Suprapubic skin (tissue), 3 donors: ENCODE measurements at regions not wholly inside any gene's neighbourhood (a gene's known extent, or its start where the extent isn't known, plus 50 kb on each side); places are given as distances from the start of the nearest gene placed in this dataset.

Experiments used
- EP300 ChIP-seq: sonication (generic); formaldehyde crosslinking; IDR thresholded peaks from one replicate; pipeline ENCODE4 v1.6.1; 2017; ENCODE audit warnings: antibody characterized with exemption
- POLR2A ChIP-seq, 2 donors: fragments of 450-650 bp; IDR thresholded peaks; one replicate each; pipeline ENCODE4 v1.6.1; 2017; ENCODE audit warnings: antibody characterized with exemption in 2 of 2, mild to moderate bottlenecking in 2 of 2, moderate library complexity in 2 of 2
- TF ChIP-seq, protein P1 (sequence below), 2 donors: fragments of 200-600 bp in 1 of 2; fragments of 450-650 bp in 1 of 2; sonication (generic) in 1 of 2; IDR thresholded peaks; one replicate each; pipeline ENCODE4 v1.5.1; 2016 to 2019; ENCODE audit warnings: antibody characterized with exemption in 2 of 2, mild to moderate bottlenecking in 1 of 2, moderate library complexity in 1 of 2

DNA sequence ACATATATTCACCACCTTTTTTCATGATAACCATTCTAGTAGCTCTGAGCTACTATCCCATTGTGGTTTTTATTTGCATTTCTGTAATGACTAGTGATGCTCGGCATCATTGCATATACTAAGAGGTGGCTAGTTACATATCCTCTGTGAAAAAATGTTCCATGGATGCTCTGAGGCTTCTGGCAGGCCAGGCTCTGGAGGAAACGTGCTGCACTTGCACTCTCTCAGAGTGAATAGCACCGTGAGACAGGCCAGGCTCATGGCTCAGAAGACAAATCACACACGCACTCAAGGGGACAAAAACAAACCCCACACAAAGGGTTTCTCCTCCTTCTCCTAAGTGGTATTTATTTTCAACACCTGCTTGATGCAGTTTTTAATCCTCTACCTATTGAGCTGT lies 1085.3 kb upstream of the CNTNAP5 start:
- TF ChIP-seq, protein P1, sequence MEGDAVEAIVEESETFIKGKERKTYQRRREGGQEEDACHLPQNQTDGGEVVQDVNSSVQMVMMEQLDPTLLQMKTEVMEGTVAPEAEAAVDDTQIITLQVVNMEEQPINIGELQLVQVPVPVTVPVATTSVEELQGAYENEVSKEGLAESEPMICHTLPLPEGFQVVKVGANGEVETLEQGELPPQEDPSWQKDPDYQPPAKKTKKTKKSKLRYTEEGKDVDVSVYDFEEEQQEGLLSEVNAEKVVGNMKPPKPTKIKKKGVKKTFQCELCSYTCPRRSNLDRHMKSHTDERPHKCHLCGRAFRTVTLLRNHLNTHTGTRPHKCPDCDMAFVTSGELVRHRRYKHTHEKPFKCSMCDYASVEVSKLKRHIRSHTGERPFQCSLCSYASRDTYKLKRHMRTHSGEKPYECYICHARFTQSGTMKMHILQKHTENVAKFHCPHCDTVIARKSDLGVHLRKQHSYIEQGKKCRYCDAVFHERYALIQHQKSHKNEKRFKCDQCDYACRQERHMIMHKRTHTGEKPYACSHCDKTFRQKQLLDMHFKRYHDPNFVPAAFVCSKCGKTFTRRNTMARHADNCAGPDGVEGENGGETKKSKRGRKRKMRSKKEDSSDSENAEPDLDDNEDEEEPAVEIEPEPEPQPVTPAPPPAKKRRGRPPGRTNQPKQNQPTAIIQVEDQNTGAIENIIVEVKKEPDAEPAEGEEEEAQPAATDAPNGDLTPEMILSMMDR (IDR thresholded peaks at IDR 0.05): no peak
- TF ChIP-seq POLR2A (IDR thresholded peaks at IDR 0.05): no peak
- no peak for TF ChIP-seq EP300
